A549 (cell line): ENCODE measurements at regions not wholly inside any gene's neighbourhood (a gene's known extent, or its start where the extent isn't known, plus 50 kb on each side); places are given as distances from the start of the nearest gene placed in this dataset.

ENCODE experiments used
- CEBPB ChIP-seq, 2 experiments: fragments of >200 bp in 1 of 2; sonication (Bioruptor Twin) in 1 of 2; formaldehyde crosslinking in 1 of 2; IDR thresholded peaks; 2 replicates each; pipeline ENCODE4 v1.6.1; 2012 to 2016
- EP300 ChIP-seq, 2 experiments: fragments of >200 bp; sonication (Bioruptor Twin); formaldehyde crosslinking; IDR thresholded peaks; 2 replicates in 1 of 2; 3 replicates in 1 of 2; pipeline ENCODE4 v1.6.1; 2016 to 2017
- ESRRA ChIP-seq: fragments of 150-350 bp; IDR thresholded peaks from 2 replicates; pipeline ENCODE4 v1.6.1; 2014; ENCODE audit warnings: mild to moderate bottlenecking, low read length, borderline replicate concordance
- HDAC2 ChIP-seq: fragments of 200-600 bp; sonication (generic); IDR thresholded peaks from 2 replicates; pipeline ENCODE4 v1.6.1; 2016
- MAFK ChIP-seq: fragments of 450-650 bp; IDR thresholded peaks from 2 replicates; pipeline ENCODE4 v1.6.1; 2014; ENCODE audit not compliant: partially characterized antibody
- MYC ChIP-seq: IDR thresholded peaks from 2 replicates; pipeline ENCODE4 v1.6.1; 2012; ENCODE audit warnings: mild to moderate bottlenecking, inconsistent platforms, low read length, improper control_type of control experiment, borderline replicate concordance
- RAD21 ChIP-seq, 2 experiments: fragments of >200 bp in 1 of 2; sonication (Bioruptor Twin) in 1 of 2; formaldehyde crosslinking in 1 of 2; IDR thresholded peaks in 1 of 2; conservative IDR thresholded peaks in 1 of 2; 2 replicates in 1 of 2; 3 replicates in 1 of 2; pipeline ENCODE4 v1.6.1; 2012 to 2018; ENCODE audit warnings: inconsistent platforms in 1 of 2
- RNF2 ChIP-seq: fragments of 200-600 bp; sonication (generic); IDR thresholded peaks from 2 replicates; pipeline ENCODE4 v1.6.1; 2016; ENCODE audit warnings: low read depth, mild to moderate bottlenecking, antibody characterized with exemption, moderate library complexity, borderline replicate concordance
- SREBF2 ChIP-seq: fragments of 450-650 bp; IDR thresholded peaks from 2 replicates; pipeline ENCODE4 v1.6.1; 2014; ENCODE audit warnings: mild to moderate bottlenecking, moderate library complexity
- ZFP36 ChIP-seq: fragments of 450-650 bp; IDR thresholded peaks from 2 replicates; pipeline ENCODE4 v1.6.1; 2014; ENCODE audit warnings: borderline replicate concordance; ENCODE audit not compliant: partially characterized antibody
- TF ChIP-seq, protein P1 (sequence below): fragments of >200 bp; sonication (Bioruptor Twin); formaldehyde crosslinking; IDR thresholded peaks from 3 replicates; pipeline ENCODE4 v1.5.1; 2016

DNA sequence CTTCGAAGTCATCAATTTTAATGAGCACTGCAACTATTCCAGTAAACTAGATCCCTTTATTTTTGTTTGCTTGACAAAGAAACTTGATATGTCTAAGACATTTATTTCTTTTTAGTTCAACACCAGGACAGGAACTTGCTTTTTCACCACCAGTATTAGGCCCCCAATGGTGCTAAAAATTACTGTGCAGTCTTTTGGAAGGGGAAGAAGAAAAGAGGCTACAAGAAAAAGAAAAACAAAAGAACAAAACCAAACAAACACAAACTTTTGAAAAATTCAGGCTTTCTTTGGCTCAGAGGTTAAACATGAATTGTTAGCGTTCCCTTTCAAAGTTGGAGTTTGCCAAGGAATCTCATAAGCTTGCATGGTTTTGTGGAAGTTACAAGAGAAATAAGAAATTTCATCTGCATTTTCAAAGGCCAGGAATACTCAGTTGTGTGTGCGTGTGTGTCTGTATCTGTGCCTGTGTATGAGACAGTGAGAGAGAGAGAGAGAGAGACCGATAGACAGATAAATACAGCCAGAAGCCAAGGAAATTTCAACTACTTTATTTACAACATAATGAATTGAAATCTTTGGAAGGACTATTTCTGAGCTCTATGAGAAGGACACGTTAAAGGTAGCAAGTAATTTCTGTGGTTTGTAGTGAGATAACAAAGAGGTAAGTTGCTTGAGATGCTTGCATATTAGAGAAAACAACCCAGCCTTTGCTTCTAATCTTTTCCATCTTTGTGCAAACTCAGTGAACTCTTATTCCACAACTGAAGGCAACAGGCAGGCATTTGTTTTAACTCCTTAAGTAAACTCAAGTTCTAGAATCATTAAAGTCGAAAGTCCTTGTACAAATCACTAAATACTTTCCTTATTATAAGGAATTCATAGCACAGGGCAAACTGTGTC is 171.0 kb upstream of the CITED2 start:
- TF ChIP-seq HDAC2 (no peak), ESRRA (no peak), RAD21 (conservative IDR thresholded peaks at IDR 0.05 in 1 of 2, IDR thresholded peaks at IDR 0.05 in 1 of 2) (no peak), CEBPB (IDR thresholded peaks at IDR 0.05) (no peak), SREBF2 (no peak), ZFP36 (no peak), EP300 (IDR thresholded peaks at IDR 0.05) (no peak), RNF2 (no peak), MAFK (no peak), MYC (no peak)
- TF ChIP-seq, protein P1, sequence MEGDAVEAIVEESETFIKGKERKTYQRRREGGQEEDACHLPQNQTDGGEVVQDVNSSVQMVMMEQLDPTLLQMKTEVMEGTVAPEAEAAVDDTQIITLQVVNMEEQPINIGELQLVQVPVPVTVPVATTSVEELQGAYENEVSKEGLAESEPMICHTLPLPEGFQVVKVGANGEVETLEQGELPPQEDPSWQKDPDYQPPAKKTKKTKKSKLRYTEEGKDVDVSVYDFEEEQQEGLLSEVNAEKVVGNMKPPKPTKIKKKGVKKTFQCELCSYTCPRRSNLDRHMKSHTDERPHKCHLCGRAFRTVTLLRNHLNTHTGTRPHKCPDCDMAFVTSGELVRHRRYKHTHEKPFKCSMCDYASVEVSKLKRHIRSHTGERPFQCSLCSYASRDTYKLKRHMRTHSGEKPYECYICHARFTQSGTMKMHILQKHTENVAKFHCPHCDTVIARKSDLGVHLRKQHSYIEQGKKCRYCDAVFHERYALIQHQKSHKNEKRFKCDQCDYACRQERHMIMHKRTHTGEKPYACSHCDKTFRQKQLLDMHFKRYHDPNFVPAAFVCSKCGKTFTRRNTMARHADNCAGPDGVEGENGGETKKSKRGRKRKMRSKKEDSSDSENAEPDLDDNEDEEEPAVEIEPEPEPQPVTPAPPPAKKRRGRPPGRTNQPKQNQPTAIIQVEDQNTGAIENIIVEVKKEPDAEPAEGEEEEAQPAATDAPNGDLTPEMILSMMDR, result no peak
